ENCODE measurements at regions not wholly inside any gene's neighbourhood (a gene's known extent, or its start where the extent isn't known, plus 50 kb on each side); places are given as distances from the start of the nearest gene placed in this dataset.

DNA sequence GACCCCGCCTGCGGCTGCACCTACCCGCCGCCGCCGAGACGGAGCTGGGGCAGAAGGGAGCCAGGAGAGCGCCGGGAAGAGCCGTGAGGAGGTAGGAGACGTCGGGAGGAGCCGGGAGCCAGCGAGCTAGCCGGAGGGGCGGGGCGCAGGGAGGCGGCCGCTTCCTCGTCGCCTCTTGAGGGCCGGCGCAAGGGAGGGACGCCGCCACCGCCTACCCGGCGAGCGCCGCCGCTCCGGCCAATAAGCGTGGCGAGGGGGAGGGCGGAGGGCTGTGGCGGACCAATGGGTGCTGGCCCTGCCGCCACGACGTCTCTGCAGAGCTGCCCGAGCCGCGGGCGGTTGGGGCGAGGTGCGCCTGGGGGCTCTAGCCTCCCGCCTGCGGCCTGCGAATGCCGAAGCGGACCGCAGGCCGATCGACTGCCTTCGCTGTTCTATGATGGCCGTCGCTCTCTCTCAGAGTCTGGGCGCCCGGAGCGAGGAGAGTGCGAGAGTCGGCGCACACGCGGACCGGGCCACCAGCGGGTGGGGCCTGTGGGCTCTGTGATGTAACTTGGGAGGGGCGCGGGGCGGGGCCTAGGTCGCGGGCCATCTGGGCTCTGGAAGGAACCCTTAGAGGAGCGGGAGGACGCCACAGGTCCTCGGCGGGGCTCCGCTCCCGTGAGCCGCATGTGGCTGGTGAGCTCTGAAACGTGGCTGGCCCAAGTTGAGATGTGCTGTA is 72.7 kb upstream of the MAP4 start (continued):
- no peak for TF ChIP-seq MAFF (IDR thresholded peaks at IDR 0.05; ENCODE audit: low read length)
- TF ChIP-seq STAT5B (CRISPR knock-in tag; IDR thresholded peaks at IDR 0.05), result no peak
- TF ChIP-seq KHSRP (IDR thresholded peaks at IDR 0.05), result no peak
- TF ChIP-seq PRMT5 (CRISPR knock-in tag; IDR thresholded peaks at IDR 0.05), result 0 out of 2 replicates have a peak, but pooled peaks have one; percentile 51
- TF ChIP-seq, protein P1, sequence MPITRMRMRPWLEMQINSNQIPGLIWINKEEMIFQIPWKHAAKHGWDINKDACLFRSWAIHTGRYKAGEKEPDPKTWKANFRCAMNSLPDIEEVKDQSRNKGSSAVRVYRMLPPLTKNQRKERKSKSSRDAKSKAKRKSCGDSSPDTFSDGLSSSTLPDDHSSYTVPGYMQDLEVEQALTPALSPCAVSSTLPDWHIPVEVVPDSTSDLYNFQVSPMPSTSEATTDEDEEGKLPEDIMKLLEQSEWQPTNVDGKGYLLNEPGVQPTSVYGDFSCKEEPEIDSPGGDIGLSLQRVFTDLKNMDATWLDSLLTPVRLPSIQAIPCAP (CRISPR knock-in tag; IDR thresholded peaks at IDR 0.05; ENCODE audit: borderline replicate concordance), result no peak
- TF ChIP-seq ZNF311 (CRISPR knock-in tag; IDR thresholded peaks at IDR 0.05), result no peak
- TF ChIP-seq, protein P2, sequence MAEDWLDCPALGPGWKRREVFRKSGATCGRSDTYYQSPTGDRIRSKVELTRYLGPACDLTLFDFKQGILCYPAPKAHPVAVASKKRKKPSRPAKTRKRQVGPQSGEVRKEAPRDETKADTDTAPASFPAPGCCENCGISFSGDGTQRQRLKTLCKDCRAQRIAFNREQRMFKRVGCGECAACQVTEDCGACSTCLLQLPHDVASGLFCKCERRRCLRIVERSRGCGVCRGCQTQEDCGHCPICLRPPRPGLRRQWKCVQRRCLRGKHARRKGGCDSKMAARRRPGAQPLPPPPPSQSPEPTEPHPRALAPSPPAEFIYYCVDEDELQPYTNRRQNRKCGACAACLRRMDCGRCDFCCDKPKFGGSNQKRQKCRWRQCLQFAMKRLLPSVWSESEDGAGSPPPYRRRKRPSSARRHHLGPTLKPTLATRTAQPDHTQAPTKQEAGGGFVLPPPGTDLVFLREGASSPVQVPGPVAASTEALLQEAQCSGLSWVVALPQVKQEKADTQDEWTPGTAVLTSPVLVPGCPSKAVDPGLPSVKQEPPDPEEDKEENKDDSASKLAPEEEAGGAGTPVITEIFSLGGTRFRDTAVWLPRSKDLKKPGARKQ (CRISPR knock-in tag; IDR thresholded peaks at IDR 0.05), result no peak
- TF ChIP-seq ZNF263 (CRISPR knock-in tag; IDR thresholded peaks at IDR 0.05; ENCODE audit: borderline replicate concordance), result peak; percentile 85
- TF ChIP-seq PPARD (CRISPR knock-in tag; IDR thresholded peaks at IDR 0.05), result no peak
- TF ChIP-seq DMBX1 (CRISPR knock-in tag; IDR thresholded peaks at IDR 0.05; ENCODE audit: borderline replicate concordance), result peak; percentile 75; the same call in 1 of the 2 replicates
- TF ChIP-seq ZNF586 (CRISPR knock-in tag; conservative IDR thresholded peaks at IDR 0.05), result no peak
- TF ChIP-seq GATA2 (CRISPR knock-in tag; IDR thresholded peaks at IDR 0.05), result no peak
- TF ChIP-seq SNRNP70 (optimal IDR thresholded peaks at IDR 0.05; ENCODE audit: low read depth, low read length), result no peak
- peak; percentile 71 for TF ChIP-seq TAF9B (IDR thresholded peaks at IDR 0.05; ENCODE audit: partially characterized antibody)
- TF ChIP-seq HLTF (IDR thresholded peaks at IDR 0.05), result no peak
- 0 out of 2 replicates have a peak, but pooled peaks have one; percentile 69 for TF ChIP-seq GTF2E2 (tag; IDR thresholded peaks at IDR 0.05)
- TF ChIP-seq ZNF3 (CRISPR knock-in tag; IDR thresholded peaks at IDR 0.05), result no peak
- no peak for TF ChIP-seq ZNF76 (CRISPR knock-in tag; IDR thresholded peaks at IDR 0.05; ENCODE audit: borderline replicate concordance)
- TF ChIP-seq, protein P3, sequence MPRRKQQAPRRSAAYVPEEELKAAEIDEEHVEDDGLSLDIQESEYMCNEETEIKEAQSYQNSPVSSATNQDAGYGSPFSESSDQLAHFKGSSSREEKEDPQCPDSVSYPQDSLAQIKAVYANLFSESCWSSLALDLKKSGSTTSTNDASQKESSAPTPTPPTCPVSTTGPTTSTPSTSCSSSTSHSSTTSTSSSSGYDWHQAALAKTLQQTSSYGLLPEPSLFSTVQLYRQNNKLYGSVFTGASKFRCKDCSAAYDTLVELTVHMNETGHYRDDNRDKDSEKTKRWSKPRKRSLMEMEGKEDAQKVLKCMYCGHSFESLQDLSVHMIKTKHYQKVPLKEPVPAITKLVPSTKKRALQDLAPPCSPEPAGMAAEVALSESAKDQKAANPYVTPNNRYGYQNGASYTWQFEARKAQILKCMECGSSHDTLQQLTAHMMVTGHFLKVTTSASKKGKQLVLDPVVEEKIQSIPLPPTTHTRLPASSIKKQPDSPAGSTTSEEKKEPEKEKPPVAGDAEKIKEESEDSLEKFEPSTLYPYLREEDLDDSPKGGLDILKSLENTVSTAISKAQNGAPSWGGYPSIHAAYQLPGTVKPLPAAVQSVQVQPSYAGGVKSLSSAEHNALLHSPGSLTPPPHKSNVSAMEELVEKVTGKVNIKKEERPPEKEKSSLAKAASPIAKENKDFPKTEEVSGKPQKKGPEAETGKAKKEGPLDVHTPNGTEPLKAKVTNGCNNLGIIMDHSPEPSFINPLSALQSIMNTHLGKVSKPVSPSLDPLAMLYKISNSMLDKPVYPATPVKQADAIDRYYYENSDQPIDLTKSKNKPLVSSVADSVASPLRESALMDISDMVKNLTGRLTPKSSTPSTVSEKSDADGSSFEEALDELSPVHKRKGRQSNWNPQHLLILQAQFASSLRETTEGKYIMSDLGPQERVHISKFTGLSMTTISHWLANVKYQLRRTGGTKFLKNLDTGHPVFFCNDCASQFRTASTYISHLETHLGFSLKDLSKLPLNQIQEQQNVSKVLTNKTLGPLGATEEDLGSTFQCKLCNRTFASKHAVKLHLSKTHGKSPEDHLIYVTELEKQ (CRISPR knock-in tag; IDR thresholded peaks at IDR 0.05), result no peak
- TF ChIP-seq KLF1 (tag; IDR thresholded peaks at IDR 0.05), result peak; percentile 76; the same call in 1 of the 2 replicates
- no peak for TF ChIP-seq RAD21 (CRISPR knock-in tag; conservative IDR thresholded peaks at IDR 0.05 in 1 of 2, IDR thresholded peaks at IDR 0.05 in 1 of 2)
- 0 out of 2 replicates have a peak, but pooled peaks have one; percentile 14 for TF ChIP-seq TCF3 (CRISPR knock-in tag; IDR thresholded peaks at IDR 0.05)
- no peak for TF ChIP-seq ZNF584 (CRISPR knock-in tag; IDR thresholded peaks at IDR 0.05; ENCODE audit: low read depth)
- no peak for TF ChIP-seq ZNF778 (CRISPR knock-in tag; IDR thresholded peaks at IDR 0.05)
